ENCODE measurements at regions not wholly inside any gene's neighbourhood (a gene's known extent, or its start where the extent isn't known, plus 50 kb on each side); places are given as distances from the start of the nearest gene placed in this dataset.

GRCh38 chr11:104594228-104594958 is 303.9 kb downstream of the CASP12 start:
- POLR2A ChIA-PET (ENCODE audit: partially characterized antibody) = no interaction called here
- 100% methylated on average over 2 of the region's 2 CpGs; no CpG with 5 or more reads in 1 of the 2 experiments for WGBS, 2 experiments (ENCODE audit: extremely low coverage in 1 of 2, insufficient coverage in 1 of 2, insufficient read length in 1 of 2, insufficient replicate concordance in 2 of 2, low coverage in 1 of 2, low lambda C conversion rate in 2 of 2, missing lambda C conversion rate in 1 of 2)
- TF ChIP-seq EP300 (IDR thresholded peaks at IDR 0.05; ENCODE audit: borderline replicate concordance in 1 of 2, low read depth in 2 of 2, low read length in 2 of 2) (no peak), SIX5 (IDR thresholded peaks at IDR 0.05; ENCODE audit: low read depth, low read length) (no peak), BRCA1 (IDR thresholded peaks at IDR 0.05; ENCODE audit: low read depth, low read length) (no peak), GABPA (IDR thresholded peaks at IDR 0.05; ENCODE audit: borderline replicate concordance, insufficient read depth, low read length) (no peak), CREB1 (IDR thresholded peaks at IDR 0.05) (no peak), RAD21 (IDR thresholded peaks at IDR 0.05 in 1 of 2, conservative IDR thresholded peaks at IDR 0.05 in 1 of 2; ENCODE audit: low read depth in 2 of 2, low read length in 2 of 2) (no peak), SRF (IDR thresholded peaks at IDR 0.05; ENCODE audit: low read depth, low read length) (no peak), CBX8 (IDR thresholded peaks at IDR 0.05; ENCODE audit: borderline replicate concordance, low read depth, low read length) (no peak), TBP (IDR thresholded peaks at IDR 0.05; ENCODE audit: low read depth, low read length) (no peak), HDAC2 (IDR thresholded peaks at IDR 0.05; ENCODE audit: borderline replicate concordance in 1 of 2, low read depth in 2 of 2, low read length in 2 of 2) (no peak), ASH2L (IDR thresholded peaks at IDR 0.05; ENCODE audit: low read length) (no peak), JUND (IDR thresholded peaks at IDR 0.05; ENCODE audit: low read length) (no peak), CBX5 (IDR thresholded peaks at IDR 0.05; ENCODE audit: low read depth, low read length) (no peak), SP2 (IDR thresholded peaks at IDR 0.05; ENCODE audit: low read length) (no peak)

More at GRCh38 chr11:104594228-104594958, 303.9 kb downstream of the CASP12 start:
- H4K20me1 ChIP-seq (replicated peaks in 1 of 2; ENCODE audit: control insufficient read depth in 1 of 2, insufficient read depth in 2 of 2, low read length in 2 of 2) = no peaks in the 10 kb centered on the region
- H4K8ac ChIP-seq (ENCODE audit: extremely low read depth, insufficient read depth, low read length) = no peak overlapping the region
- H3K56ac ChIP-seq (replicated peaks; ENCODE audit: insufficient read length, low read depth, low read length) = no peak overlapping the region
- H3K9ac ChIP-seq (replicated peaks in 1 of 4; ENCODE audit: extremely low read depth in 1 of 4, low read depth in 3 of 4, low read length in 3 of 4) = no peak overlapping the region
- H4K5ac ChIP-seq (ENCODE audit: insufficient read length, low read depth, low read length) = no peak overlapping the region
- H2BK5ac ChIP-seq (ENCODE audit: low read depth, low read length) = no peak overlapping the region
- H3K18ac ChIP-seq (ENCODE audit: extremely low read depth, low read length) = no peak overlapping the region
- H3K4me1 ChIP-seq (replicated peaks in 1 of 4; ENCODE audit: control insufficient read depth in 3 of 4, insufficient read depth in 4 of 4, low read length in 3 of 4) = no peaks in the 10 kb centered on the region
- H3K27me3 ChIP-seq (replicated peaks in 1 of 4; ENCODE audit: control insufficient read depth in 3 of 4, extremely low read depth in 1 of 4, insufficient read depth in 3 of 4, low read length in 3 of 4) = no peaks in the 10 kb centered on the region
- no peaks in the 10 kb centered on the region for H3K79me2 ChIP-seq (ENCODE audit: control insufficient read depth in 1 of 2, insufficient read depth in 2 of 2, low read length in 2 of 2)
- H3K4me3 ChIP-seq (ENCODE audit: extremely low read depth in 1 of 4, insufficient read depth in 2 of 4, low read depth in 3 of 4, low read length in 4 of 4) = no peak overlapping the region
- no peak for DNase-seq (ENCODE audit: low read depth in 1 of 2, low spot score in 2 of 2)
- no peaks in the 10 kb centered on the region for H3K36me3 ChIP-seq (ENCODE audit: control insufficient read depth in 2 of 4, insufficient read depth in 4 of 4, low read length in 3 of 4)
- H2BK120ac ChIP-seq (replicated peaks; ENCODE audit: low read depth, low read length) = no peak overlapping the region
- no peak overlapping the region for H2AFZ ChIP-seq (ENCODE audit: low read length)
- no peaks in the 10 kb centered on the region for H3K79me1 ChIP-seq (ENCODE audit: low read depth, low read length)
- H2BK20ac ChIP-seq (ENCODE audit: low read length) = no peak overlapping the region
- H3K23ac ChIP-seq (ENCODE audit: insufficient read length) = no peak overlapping the region
- no peak overlapping the region for H2BK15ac ChIP-seq (ENCODE audit: low read length)
- H3K23me2 ChIP-seq (ENCODE audit: low read depth, low read length) = no peaks in the 10 kb centered on the region
- no peak overlapping the region for H3K27ac ChIP-seq (ENCODE audit: low read depth, low read length)
- no peak overlapping the region for H3K14ac ChIP-seq (ENCODE audit: insufficient read length)
- no peak for FAIRE-seq
- no peak overlapping the region for H4K91ac ChIP-seq (replicated peaks; ENCODE audit: insufficient read length, low read length)
- CTCF ChIA-PET (ENCODE audit: partially characterized antibody) = no interaction called here
- no peak overlapping the region for H2BK12ac ChIP-seq (ENCODE audit: low read depth, low read length)
- no peak overlapping the region for H3K4me2 ChIP-seq (ENCODE audit: insufficient read depth in 1 of 2, low read depth in 2 of 2, low read length in 2 of 2)
- no peak overlapping the region for H3K4ac ChIP-seq (replicated peaks; ENCODE audit: insufficient read length, low read depth, low read length)
- H3K9me3 ChIP-seq (ENCODE audit: insufficient read depth in 2 of 2, low read depth in 1 of 2, low read length in 1 of 2) = no peaks in the 10 kb centered on the region
- no peak overlapping the region for H2AK5ac ChIP-seq (ENCODE audit: low read depth, low read length)

All from H1 (cell line).